ENCODE measurements at regions not wholly inside any gene's neighbourhood (a gene's known extent, or its start where the extent isn't known, plus 50 kb on each side); places are given as distances from the start of the nearest gene placed in this dataset.

DNA sequence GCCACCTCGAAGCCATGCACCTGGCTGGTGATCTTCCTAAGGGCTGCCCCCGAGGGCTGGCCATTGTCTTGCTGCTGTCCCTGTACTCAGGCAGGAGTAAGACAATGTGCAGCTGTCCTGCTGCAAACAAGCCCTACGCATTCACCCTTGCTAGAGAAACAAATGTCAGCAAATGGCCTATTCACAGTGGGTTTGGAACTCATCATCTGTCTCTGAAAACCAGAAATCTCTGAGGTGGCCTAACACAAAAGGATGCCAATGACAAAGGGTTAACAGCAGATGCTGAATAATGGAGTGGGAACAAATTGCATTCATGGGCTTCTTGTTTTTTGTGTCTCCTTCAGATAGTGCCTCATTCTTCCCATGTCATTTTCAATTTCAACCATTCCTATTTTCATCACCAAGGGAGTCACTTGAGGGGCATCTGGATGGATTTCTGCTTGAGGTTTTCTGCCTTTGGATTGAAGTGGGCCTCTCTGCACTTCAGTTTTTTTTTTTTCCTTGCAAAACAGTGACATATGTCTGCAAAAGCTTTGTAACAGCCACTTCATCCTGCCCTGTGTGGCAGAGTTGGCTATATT lies 261.6 kb upstream of the VLDLR start:
- TF ChIP-seq EZH2 (IDR thresholded peaks at IDR 0.05; ENCODE audit: insufficient read depth, poor library complexity, severe bottlenecking) (no peak), EZH2phosphoT487 (IDR thresholded peaks at IDR 0.05; ENCODE audit: insufficient read depth, low read depth) (no peak)

Measured in GM23248 (cell line).